ENCODE measurements at regions not wholly inside any gene's neighbourhood (a gene's known extent, or its start where the extent isn't known, plus 50 kb on each side); places are given as distances from the start of the nearest gene placed in this dataset.

DNA sequence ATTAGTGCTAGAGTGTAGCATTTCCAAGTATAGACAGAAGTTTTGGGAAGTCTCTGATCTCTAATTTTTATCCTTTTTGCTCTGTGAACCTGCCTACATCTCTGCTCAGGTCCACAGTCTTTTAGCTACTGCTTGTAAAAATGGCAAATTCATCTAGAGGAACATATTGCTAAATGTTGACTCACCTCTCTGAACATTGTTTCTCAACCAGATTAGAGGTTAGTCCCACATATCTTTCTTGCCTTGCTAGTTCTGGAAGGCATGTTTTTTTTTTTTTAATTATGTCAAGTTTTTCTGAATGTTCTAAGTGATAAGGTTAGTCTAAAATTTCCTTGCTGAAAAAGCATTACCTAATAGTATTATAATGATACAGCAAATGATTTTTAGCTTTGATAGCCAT is 2889.6 kb upstream of the PCDH20 start:
- DNase-seq (ENCODE audit: low spot score) (no peak), ATAC-seq (no peak), FAIRE-seq (no peak)
- Histone ChIP-seq H2AFZ (ENCODE audit: low read length) (no peak overlapping the region), H3K79me2 (ENCODE audit: insufficient read depth, low read length) (no peaks in the 10 kb centered on the region), H3K9ac (ENCODE audit: insufficient read depth, low read depth, low read length) (no peak overlapping the region), H3K27ac (ENCODE audit: extremely low read length, insufficient read depth, low read length) (no peak overlapping the region), H4K20me1 (ENCODE audit: insufficient read depth, low read length) (no peaks in the 10 kb centered on the region), H3K4me1 (ENCODE audit: insufficient read depth, low read length) (no peaks in the 10 kb centered on the region), H3K4me3 (replicated peaks in 1 of 3; ENCODE audit: insufficient read depth in 1 of 3, low read depth in 2 of 3, low read length in 3 of 3) (no peak overlapping the region), H3K36me3 (replicated peaks in 1 of 2; ENCODE audit: control insufficient read depth in 1 of 2, insufficient read depth in 2 of 2, low read length in 2 of 2) (no peaks in the 10 kb centered on the region), H3K27me3 (ENCODE audit: control insufficient read depth in 1 of 2, insufficient read depth in 2 of 2, low read length in 2 of 2) (no peaks in the 10 kb centered on the region), H3K4me2 (ENCODE audit: low read depth, low read length) (no peak overlapping the region), H3K9me3 (ENCODE audit: low read length) (no peaks in the 10 kb centered on the region)
- BruUV-seq (replicated peaks) = no TSS peak
- in situ Hi-C loops (cut with HindIII; ENCODE audit: extremely low pct_ligation_motif_present, low pct_unique_long_range_greater_than_20kb) (no loop called here), intact Hi-C loops (cut with micrococcal nuclease; ENCODE audit: unreplicated experiment) (no loop called here)
- ChIA-PET CTCF (ENCODE audit: low intra/inter-chr PET ratio, low total read pairs) (no interaction called here), POLR2A (no interaction called here)
- TF ChIP-seq PLRG1 (conservative IDR thresholded peaks at IDR 0.05) (no peak), ZNF674 (CRISPR knock-in tag; IDR thresholded peaks at IDR 0.05; ENCODE audit: low read depth) (no peak), PAWR (CRISPR knock-in tag; IDR thresholded peaks at IDR 0.05; ENCODE audit: borderline replicate concordance) (no peak), ARNT2 (CRISPR knock-in tag; IDR thresholded peaks at IDR 0.05; ENCODE audit: low read depth) (no peak), CENPX (CRISPR knock-in tag; IDR thresholded peaks at IDR 0.05) (no peak), TSC22D2 (CRISPR knock-in tag; IDR thresholded peaks at IDR 0.05; ENCODE audit: borderline replicate concordance) (no peak), MYC (CRISPR knock-in tag; IDR thresholded peaks at IDR 0.05; ENCODE audit: borderline replicate concordance) (no peak), MED1 (CRISPR knock-in tag; IDR thresholded peaks at IDR 0.05) (no peak), ZNF354B (CRISPR knock-in tag; IDR thresholded peaks at IDR 0.05) (no peak), ZNF788 (CRISPR knock-in tag; IDR thresholded peaks at IDR 0.05; ENCODE audit: borderline replicate concordance) (no peak), MAF1 (CRISPR knock-in tag; IDR thresholded peaks at IDR 0.05; ENCODE audit: borderline replicate concordance) (no peak), ZNF543 (CRISPR knock-in tag; IDR thresholded peaks at IDR 0.05) (no peak)
- TF ChIP-seq, protein P1, sequence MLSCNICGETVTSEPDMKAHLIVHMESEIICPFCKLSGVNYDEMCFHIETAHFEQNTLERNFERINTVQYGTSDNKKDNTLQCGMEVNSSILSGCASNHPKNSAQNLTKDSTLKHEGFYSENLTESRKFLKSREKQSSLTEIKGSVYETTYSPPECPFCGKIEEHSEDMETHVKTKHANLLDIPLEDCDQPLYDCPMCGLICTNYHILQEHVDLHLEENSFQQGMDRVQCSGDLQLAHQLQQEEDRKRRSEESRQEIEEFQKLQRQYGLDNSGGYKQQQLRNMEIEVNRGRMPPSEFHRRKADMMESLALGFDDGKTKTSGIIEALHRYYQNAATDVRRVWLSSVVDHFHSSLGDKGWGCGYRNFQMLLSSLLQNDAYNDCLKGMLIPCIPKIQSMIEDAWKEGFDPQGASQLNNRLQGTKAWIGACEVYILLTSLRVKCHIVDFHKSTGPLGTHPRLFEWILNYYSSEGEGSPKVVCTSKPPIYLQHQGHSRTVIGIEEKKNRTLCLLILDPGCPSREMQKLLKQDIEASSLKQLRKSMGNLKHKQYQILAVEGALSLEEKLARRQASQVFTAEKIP (CRISPR knock-in tag; IDR thresholded peaks at IDR 0.05; ENCODE audit: borderline replicate concordance) = no peak
- TF ChIP-seq, protein P2, sequence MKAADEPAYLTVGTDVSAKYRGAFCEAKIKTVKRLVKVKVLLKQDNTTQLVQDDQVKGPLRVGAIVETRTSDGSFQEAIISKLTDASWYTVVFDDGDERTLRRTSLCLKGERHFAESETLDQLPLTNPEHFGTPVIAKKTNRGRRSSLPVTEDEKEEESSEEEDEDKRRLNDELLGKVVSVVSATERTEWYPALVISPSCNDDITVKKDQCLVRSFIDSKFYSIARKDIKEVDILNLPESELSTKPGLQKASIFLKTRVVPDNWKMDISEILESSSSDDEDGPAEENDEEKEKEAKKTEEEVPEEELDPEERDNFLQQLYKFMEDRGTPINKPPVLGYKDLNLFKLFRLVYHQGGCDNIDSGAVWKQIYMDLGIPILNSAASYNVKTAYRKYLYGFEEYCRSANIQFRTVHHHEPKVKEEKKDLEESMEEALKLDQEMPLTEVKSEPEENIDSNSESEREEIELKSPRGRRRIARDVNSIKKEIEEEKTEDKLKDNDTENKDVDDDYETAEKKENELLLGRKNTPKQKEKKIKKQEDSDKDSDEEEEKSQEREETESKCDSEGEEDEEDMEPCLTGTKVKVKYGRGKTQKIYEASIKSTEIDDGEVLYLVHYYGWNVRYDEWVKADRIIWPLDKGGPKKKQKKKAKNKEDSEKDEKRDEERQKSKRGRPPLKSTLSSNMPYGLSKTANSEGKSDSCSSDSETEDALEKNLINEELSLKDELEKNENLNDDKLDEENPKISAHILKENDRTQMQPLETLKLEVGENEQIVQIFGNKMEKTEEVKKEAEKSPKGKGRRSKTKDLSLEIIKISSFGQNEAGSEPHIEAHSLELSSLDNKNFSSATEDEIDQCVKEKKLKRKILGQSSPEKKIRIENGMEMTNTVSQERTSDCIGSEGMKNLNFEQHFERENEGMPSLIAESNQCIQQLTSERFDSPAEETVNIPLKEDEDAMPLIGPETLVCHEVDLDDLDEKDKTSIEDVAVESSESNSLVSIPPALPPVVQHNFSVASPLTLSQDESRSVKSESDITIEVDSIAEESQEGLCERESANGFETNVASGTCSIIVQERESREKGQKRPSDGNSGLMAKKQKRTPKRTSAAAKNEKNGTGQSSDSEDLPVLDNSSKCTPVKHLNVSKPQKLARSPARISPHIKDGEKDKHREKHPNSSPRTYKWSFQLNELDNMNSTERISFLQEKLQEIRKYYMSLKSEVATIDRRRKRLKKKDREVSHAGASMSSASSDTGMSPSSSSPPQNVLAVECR (CRISPR knock-in tag; IDR thresholded peaks at IDR 0.05; ENCODE audit: borderline replicate concordance) = no peak
- TF ChIP-seq, protein P3, sequence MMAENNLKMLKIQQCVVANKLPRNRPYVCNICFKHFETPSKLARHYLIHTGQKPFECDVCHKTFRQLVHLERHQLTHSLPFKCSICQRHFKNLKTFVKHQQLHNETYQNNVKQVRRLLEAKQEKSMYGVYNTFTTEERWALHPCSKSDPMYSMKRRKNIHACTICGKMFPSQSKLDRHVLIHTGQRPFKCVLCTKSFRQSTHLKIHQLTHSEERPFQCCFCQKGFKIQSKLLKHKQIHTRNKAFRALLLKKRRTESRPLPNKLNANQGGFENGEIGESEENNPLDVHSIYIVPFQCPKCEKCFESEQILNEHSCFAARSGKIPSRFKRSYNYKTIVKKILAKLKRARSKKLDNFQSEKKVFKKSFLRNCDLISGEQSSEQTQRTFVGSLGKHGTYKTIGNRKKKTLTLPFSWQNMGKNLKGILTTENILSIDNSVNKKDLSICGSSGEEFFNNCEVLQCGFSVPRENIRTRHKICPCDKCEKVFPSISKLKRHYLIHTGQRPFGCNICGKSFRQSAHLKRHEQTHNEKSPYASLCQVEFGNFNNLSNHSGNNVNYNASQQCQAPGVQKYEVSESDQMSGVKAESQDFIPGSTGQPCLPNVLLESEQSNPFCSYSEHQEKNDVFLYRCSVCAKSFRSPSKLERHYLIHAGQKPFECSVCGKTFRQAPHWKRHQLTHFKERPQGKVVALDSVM (CRISPR knock-in tag; IDR thresholded peaks at IDR 0.05) = no peak
- TF ChIP-seq, protein P4, sequence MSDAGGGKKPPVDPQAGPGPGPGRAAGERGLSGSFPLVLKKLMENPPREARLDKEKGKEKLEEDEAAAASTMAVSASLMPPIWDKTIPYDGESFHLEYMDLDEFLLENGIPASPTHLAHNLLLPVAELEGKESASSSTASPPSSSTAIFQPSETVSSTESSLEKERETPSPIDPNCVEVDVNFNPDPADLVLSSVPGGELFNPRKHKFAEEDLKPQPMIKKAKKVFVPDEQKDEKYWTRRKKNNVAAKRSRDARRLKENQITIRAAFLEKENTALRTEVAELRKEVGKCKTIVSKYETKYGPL (CRISPR knock-in tag; IDR thresholded peaks at IDR 0.05) = no peak
- TF ChIP-seq, protein P5, sequence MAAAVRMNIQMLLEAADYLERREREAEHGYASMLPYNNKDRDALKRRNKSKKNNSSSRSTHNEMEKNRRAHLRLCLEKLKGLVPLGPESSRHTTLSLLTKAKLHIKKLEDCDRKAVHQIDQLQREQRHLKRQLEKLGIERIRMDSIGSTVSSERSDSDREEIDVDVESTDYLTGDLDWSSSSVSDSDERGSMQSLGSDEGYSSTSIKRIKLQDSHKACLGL (CRISPR knock-in tag; IDR thresholded peaks at IDR 0.05) = no peak
